ENCODE measurements at regions not wholly inside any gene's neighbourhood (a gene's known extent, or its start where the extent isn't known, plus 50 kb on each side); places are given as distances from the start of the nearest gene placed in this dataset.
"Not testable (repeated sequence)": the region's sequence is repeated elsewhere in the genome, so short reads cannot be mapped to it uniquely, and the experiment has no call there.

- Histone ChIP-seq H3K27ac (ENCODE audit: low read depth, low read length) (no peak overlapping the region), H3K27me3 (ENCODE audit: control insufficient read depth, insufficient read depth, low read length, poor library complexity, severe bottlenecking) (no peaks in the 10 kb centered on the region), H3K9me3 (ENCODE audit: control insufficient read depth, low read length) (no peaks in the 10 kb centered on the region), H3K4me1 (ENCODE audit: control insufficient read depth, insufficient read depth, low read length) (no peaks in the 10 kb centered on the region), H3K4me3 (ENCODE audit: low read length) (no peak overlapping the region), H3K36me3 (ENCODE audit: control insufficient read depth, insufficient read depth, low read length) (no peaks in the 10 kb centered on the region), H3K9ac (ENCODE audit: extremely low read depth, low read length, poor library complexity, severe bottlenecking) (no peak overlapping the region)
- Mint-ChIP-seq H3K4me1 (no peaks in the 10 kb centered on the region), H3K27ac (no peak overlapping the region), H3K27me3 (ENCODE audit: insufficient read depth) (no peaks in the 10 kb centered on the region), H3K4me3 (no peak overlapping the region), H3K9me3 (no peaks in the 10 kb centered on the region), H3K36me3 (ENCODE audit: low read depth) (no peaks in the 10 kb centered on the region)
- WGBS, 2 experiments (ENCODE audit: insufficient coverage in 1 of 2, insufficient read length in 1 of 2) = 83 to 100% methylated on average over 1 to 3 of the region's 3 CpGs
- DNase-seq = no peak
- TF ChIP-seq, protein P1, sequence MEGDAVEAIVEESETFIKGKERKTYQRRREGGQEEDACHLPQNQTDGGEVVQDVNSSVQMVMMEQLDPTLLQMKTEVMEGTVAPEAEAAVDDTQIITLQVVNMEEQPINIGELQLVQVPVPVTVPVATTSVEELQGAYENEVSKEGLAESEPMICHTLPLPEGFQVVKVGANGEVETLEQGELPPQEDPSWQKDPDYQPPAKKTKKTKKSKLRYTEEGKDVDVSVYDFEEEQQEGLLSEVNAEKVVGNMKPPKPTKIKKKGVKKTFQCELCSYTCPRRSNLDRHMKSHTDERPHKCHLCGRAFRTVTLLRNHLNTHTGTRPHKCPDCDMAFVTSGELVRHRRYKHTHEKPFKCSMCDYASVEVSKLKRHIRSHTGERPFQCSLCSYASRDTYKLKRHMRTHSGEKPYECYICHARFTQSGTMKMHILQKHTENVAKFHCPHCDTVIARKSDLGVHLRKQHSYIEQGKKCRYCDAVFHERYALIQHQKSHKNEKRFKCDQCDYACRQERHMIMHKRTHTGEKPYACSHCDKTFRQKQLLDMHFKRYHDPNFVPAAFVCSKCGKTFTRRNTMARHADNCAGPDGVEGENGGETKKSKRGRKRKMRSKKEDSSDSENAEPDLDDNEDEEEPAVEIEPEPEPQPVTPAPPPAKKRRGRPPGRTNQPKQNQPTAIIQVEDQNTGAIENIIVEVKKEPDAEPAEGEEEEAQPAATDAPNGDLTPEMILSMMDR (conservative IDR thresholded peaks at IDR 0.05) = no peak
Observed at GRCh38 chr2:126272401-126272800, 383.6 kb upstream of the GYPC start.

DNA sequence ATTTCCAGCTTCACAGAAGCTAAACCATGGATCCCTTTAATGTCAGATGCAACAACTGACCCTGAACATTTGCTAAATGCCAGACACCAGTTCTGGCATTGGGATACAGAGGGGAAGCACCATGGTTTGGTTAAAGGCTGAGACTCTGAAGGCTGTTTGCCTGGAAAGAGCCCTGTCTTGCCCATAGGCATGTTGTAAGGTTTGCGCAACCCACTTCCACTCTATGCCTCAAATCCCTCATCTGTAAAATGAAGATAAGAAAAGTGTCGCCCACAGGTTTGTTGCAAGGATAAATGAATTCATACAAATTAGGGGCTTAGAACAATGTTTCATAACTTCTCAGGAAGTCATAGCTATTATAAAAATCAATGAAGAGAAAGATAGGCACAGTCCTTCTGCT lies 380.9 kb upstream of the GYPC start:
- no peaks in the 10 kb centered on the region for H3K4me1 Mint-ChIP-seq
- Histone ChIP-seq H3K36me3 (ENCODE audit: control insufficient read depth, insufficient read depth, low read length) (no peaks in the 10 kb centered on the region), H3K9ac (ENCODE audit: extremely low read depth, low read length, poor library complexity, severe bottlenecking) (no peak overlapping the region), H3K4me3 (ENCODE audit: low read length) (no peak overlapping the region), H3K27ac (ENCODE audit: low read depth, low read length) (no peak overlapping the region), H3K27me3 (ENCODE audit: control insufficient read depth, insufficient read depth, low read length, poor library complexity, severe bottlenecking) (no peaks in the 10 kb centered on the region), H3K4me1 (ENCODE audit: control insufficient read depth, insufficient read depth, low read length) (no peaks in the 10 kb centered on the region), H3K9me3 (ENCODE audit: control insufficient read depth, low read length) (no peaks in the 10 kb centered on the region)
- H3K9me3 Mint-ChIP-seq = no peaks in the 10 kb centered on the region
- no peak overlapping the region for H3K27ac Mint-ChIP-seq
- no peak overlapping the region for H3K4me3 Mint-ChIP-seq
- DNase-seq = no peak
- TF ChIP-seq, protein P1 (conservative IDR thresholded peaks at IDR 0.05) = no peak
- H3K36me3 Mint-ChIP-seq (ENCODE audit: low read depth) = no peaks in the 10 kb centered on the region
- H3K27me3 Mint-ChIP-seq (ENCODE audit: insufficient read depth) = no peaks in the 10 kb centered on the region
- WGBS, 2 experiments (ENCODE audit: insufficient coverage in 1 of 2, insufficient read length in 1 of 2) = 86% methylated on average over 2 of the region's 2 CpGs; no CpG with 5 or more reads in 1 of the 2 experiments

- not testable (repeated sequence) for H3K4me3 ChIP-seq (ENCODE audit: low read length); H3K4me3 Mint-ChIP-seq; H3K36me3 Mint-ChIP-seq (ENCODE audit: low read depth); H3K36me3 ChIP-seq (ENCODE audit: control insufficient read depth, insufficient read depth, low read length); H3K27ac ChIP-seq (ENCODE audit: low read depth, low read length); H3K4me1 ChIP-seq (ENCODE audit: control insufficient read depth, insufficient read depth, low read length); H3K4me1 Mint-ChIP-seq; H3K27ac Mint-ChIP-seq; H3K27me3 Mint-ChIP-seq (ENCODE audit: insufficient read depth); H3K9me3 Mint-ChIP-seq; DNase-seq; H3K9ac ChIP-seq (ENCODE audit: extremely low read depth, low read length, poor library complexity, severe bottlenecking); H3K27me3 ChIP-seq (ENCODE audit: control insufficient read depth, insufficient read depth, low read length, poor library complexity, severe bottlenecking); H3K9me3 ChIP-seq (ENCODE audit: control insufficient read depth, low read length)
Observed at GRCh38 chr2:126276268-126276667, 379.7 kb upstream of the GYPC start.

- Histone ChIP-seq H3K9me3 (ENCODE audit: control insufficient read depth, low read length) (no peaks in the 10 kb centered on the region), H3K27me3 (ENCODE audit: control insufficient read depth, insufficient read depth, low read length, poor library complexity, severe bottlenecking) (no peaks in the 10 kb centered on the region), H3K27ac (ENCODE audit: low read depth, low read length) (no peak overlapping the region), H3K4me1 (ENCODE audit: control insufficient read depth, insufficient read depth, low read length) (no peaks in the 10 kb centered on the region), H3K9ac (ENCODE audit: extremely low read depth, low read length, poor library complexity, severe bottlenecking) (no peak overlapping the region), H3K36me3 (ENCODE audit: control insufficient read depth, insufficient read depth, low read length) (no peaks in the 10 kb centered on the region), H3K4me3 (ENCODE audit: low read length) (no peak overlapping the region)
- no peak for DNase-seq
- H3K4me3 Mint-ChIP-seq = no peak overlapping the region
- H3K4me1 Mint-ChIP-seq = no peaks in the 10 kb centered on the region
- TF ChIP-seq, protein P1 (conservative IDR thresholded peaks at IDR 0.05) = no peak
- H3K27me3 Mint-ChIP-seq (ENCODE audit: insufficient read depth) = no peaks in the 10 kb centered on the region
- H3K36me3 Mint-ChIP-seq (ENCODE audit: low read depth) = no peaks in the 10 kb centered on the region
- WGBS, 2 experiments (ENCODE audit: insufficient coverage in 1 of 2, insufficient read length in 1 of 2) = 85% methylated on average over 1 of the region's 1 CpG; no CpG with 5 or more reads in 1 of the 2 experiments
- no peaks in the 10 kb centered on the region for H3K9me3 Mint-ChIP-seq
- no peak overlapping the region for H3K27ac Mint-ChIP-seq
Observed at GRCh38 chr2:126288362-126288761, 367.6 kb upstream of the GYPC start.

DNA sequence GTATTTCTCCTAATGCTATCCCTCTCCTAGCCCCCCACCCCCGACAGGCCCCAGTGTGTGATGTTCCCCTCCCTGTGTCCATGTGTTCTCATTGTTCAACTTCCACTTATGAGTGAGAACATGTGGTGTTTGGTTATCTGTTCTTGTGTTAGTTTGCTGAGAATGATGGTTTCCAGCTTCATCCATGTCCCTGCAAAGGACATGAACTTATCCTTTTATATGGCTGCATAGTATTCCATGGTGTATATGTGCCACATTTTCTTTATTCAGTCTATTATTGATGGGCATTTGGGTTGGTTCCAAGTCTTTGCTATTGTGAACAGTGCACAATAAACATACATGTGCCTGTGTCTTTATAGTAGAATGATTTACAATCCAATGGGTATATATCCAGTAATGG lies 362.0 kb upstream of the GYPC start:
- DNase-seq = not testable (repeated sequence)

More for the DNA sequence above, 362.0 kb upstream of the GYPC start:
- not testable (repeated sequence) for H3K9ac ChIP-seq (ENCODE audit: extremely low read depth, low read length, poor library complexity, severe bottlenecking); H3K36me3 ChIP-seq (ENCODE audit: control insufficient read depth, insufficient read depth, low read length); H3K4me3 ChIP-seq (ENCODE audit: low read length); H3K27ac ChIP-seq (ENCODE audit: low read depth, low read length); H3K36me3 Mint-ChIP-seq (ENCODE audit: low read depth); H3K4me1 Mint-ChIP-seq; H3K9me3 ChIP-seq (ENCODE audit: control insufficient read depth, low read length); H3K27me3 ChIP-seq (ENCODE audit: control insufficient read depth, insufficient read depth, low read length, poor library complexity, severe bottlenecking); H3K27ac Mint-ChIP-seq; H3K9me3 Mint-ChIP-seq; H3K4me3 Mint-ChIP-seq; H3K4me1 ChIP-seq (ENCODE audit: control insufficient read depth, insufficient read depth, low read length); H3K27me3 Mint-ChIP-seq (ENCODE audit: insufficient read depth)
- WGBS, 2 experiments (ENCODE audit: insufficient coverage in 1 of 2, insufficient read length in 1 of 2) = no CpG with 5 or more reads among the region's 1 CpG
